ENCODE measurements at regions not wholly inside any gene's neighbourhood (a gene's known extent, or its start where the extent isn't known, plus 50 kb on each side); places are given as distances from the start of the nearest gene placed in this dataset.

DNA sequence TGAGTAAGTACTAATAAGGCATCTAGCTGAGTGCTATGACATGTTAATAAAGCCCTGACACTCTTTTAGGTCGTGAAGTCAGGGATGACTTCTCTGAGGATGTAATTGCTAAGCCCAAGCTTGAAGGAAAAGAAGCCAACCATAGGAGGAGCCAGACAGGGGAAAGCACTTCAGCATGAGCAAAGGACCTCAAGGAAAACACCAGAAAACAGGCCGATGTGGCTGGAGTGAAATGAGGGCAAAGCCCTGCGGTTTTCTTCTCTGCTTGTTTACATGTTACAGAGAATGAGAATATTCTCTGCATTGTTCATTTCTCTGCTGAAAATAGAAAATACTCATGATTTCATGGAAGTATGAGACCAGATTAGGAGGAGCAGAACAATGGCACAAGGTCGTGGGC is 112.5 kb upstream of the ARHGAP28 start:
- DNase-seq (no peak), ATAC-seq (no peak)
- intact Hi-C loops (cut with micrococcal nuclease), result no loop called here
- ChIA-PET POLR2A (no interaction called here), CTCF (no interaction called here)
- Mint-ChIP-seq H3K27ac (no peak overlapping the region), H3K27me3 (no peaks in the 10 kb centered on the region), H3K4me3 (no peak overlapping the region), H3K4me1 (ENCODE audit: low read depth) (no peaks in the 10 kb centered on the region), H3K9me3 (peaks cover 1% of the 10 kb centered on the region), H3K36me3 (ENCODE audit: low read depth) (no peaks in the 10 kb centered on the region)
- TF ChIP-seq, protein P1, sequence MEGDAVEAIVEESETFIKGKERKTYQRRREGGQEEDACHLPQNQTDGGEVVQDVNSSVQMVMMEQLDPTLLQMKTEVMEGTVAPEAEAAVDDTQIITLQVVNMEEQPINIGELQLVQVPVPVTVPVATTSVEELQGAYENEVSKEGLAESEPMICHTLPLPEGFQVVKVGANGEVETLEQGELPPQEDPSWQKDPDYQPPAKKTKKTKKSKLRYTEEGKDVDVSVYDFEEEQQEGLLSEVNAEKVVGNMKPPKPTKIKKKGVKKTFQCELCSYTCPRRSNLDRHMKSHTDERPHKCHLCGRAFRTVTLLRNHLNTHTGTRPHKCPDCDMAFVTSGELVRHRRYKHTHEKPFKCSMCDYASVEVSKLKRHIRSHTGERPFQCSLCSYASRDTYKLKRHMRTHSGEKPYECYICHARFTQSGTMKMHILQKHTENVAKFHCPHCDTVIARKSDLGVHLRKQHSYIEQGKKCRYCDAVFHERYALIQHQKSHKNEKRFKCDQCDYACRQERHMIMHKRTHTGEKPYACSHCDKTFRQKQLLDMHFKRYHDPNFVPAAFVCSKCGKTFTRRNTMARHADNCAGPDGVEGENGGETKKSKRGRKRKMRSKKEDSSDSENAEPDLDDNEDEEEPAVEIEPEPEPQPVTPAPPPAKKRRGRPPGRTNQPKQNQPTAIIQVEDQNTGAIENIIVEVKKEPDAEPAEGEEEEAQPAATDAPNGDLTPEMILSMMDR (IDR thresholded peaks at IDR 0.05), result no peak

DNA sequence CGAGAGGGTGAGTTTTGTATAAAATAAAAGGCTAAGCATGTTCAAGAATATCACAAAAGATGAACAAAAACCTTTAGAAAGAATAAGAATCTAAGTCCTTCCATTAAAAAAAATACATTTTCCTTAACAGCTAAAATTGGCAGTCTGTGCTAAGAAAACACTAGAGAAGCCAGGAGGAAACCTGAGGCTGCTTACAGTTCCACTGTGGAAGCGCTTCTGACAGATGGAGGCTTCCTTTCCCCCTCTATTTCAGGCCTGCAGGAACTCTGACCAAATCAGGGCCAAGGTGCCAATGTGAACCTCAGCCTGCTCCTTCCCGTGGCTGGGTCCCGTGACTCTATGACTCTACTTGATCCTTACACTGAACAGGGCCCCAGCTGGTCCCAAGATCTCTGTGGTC is 108.1 kb upstream of the ARHGAP28 start:
- ATAC-seq (no peak), DNase-seq (no peak)
- ChIA-PET CTCF (no interaction called here), POLR2A (no interaction called here)
- no peaks in the 10 kb centered on the region for H3K36me3 Mint-ChIP-seq (ENCODE audit: low read depth)
- no peaks in the 10 kb centered on the region for H3K4me1 Mint-ChIP-seq (ENCODE audit: low read depth)
- no peaks in the 10 kb centered on the region for H3K27me3 Mint-ChIP-seq
- intact Hi-C loops (cut with micrococcal nuclease), result no loop called here
- TF ChIP-seq, protein P1 (IDR thresholded peaks at IDR 0.05), result no peak
- H3K4me3 Mint-ChIP-seq, result no peak overlapping the region
- H3K27ac Mint-ChIP-seq, result no peak overlapping the region
- H3K9me3 Mint-ChIP-seq, result no peaks in the 10 kb centered on the region

DNA sequence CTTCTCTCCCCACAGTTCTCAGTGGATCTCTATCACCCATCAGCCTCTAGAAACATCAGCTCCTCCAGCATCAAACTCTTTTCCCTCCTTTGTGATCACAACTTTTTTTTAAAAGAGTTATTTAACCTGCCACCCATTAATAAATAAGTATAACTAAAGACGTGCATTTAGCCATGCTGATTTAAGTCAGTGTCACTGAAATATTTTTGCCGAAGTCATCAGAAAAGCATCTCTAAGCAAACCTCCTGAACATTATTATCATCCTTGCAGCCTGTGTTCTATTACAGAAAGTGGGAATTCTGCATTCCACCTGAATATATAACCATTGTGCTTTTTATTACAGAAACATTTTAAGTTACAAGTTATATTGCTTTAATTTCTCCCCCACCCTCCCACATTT is 106.2 kb upstream of the ARHGAP28 start:
- Mint-ChIP-seq H3K4me1 (ENCODE audit: low read depth) (no peaks in the 10 kb centered on the region), H3K4me3 (no peak overlapping the region), H3K9me3 (no peaks in the 10 kb centered on the region), H3K27me3 (no peaks in the 10 kb centered on the region), H3K36me3 (ENCODE audit: low read depth) (no peaks in the 10 kb centered on the region), H3K27ac (no peak overlapping the region)
- CTCF ChIA-PET, result no interaction called here
- no peak for DNase-seq
- ATAC-seq, result no peak
- TF ChIP-seq, protein P1 (IDR thresholded peaks at IDR 0.05), result no peak
- POLR2A ChIA-PET, result no interaction called here
- intact Hi-C loops (cut with micrococcal nuclease), result no loop called here

DNA sequence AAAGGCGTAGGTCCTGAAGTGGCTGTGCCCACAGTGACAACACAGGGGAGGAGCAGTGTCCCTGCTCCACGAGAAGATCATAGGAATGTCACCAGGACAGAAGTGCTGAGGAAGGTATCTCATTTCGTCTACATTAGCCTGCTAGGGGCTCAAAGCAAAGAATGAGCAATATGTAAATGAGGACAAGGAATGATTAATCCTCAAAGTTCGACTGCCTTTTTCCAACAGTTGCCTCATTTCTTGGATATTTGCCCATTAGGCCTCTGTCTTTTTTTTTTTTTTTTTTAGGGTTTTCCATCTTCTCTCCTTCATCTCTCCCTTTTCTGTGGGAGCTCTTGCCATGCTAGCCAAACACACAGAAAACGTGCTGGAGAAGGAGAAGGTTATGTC is 105.2 kb upstream of the ARHGAP28 start:
- TF ChIP-seq, protein P1 (IDR thresholded peaks at IDR 0.05), result no peak
- DNase-seq, result no peak
- intact Hi-C loops (cut with micrococcal nuclease), result no loop called here
- no peak for ATAC-seq
- H3K36me3 Mint-ChIP-seq (ENCODE audit: low read depth), result no peaks in the 10 kb centered on the region
- no peak overlapping the region for H3K4me3 Mint-ChIP-seq
- ChIA-PET CTCF (no interaction called here), POLR2A (no interaction called here)
- no peaks in the 10 kb centered on the region for H3K27me3 Mint-ChIP-seq
- H3K9me3 Mint-ChIP-seq, result no peaks in the 10 kb centered on the region
- H3K4me1 Mint-ChIP-seq (ENCODE audit: low read depth), result no peaks in the 10 kb centered on the region
- H3K27ac Mint-ChIP-seq, result no peak overlapping the region

DNA sequence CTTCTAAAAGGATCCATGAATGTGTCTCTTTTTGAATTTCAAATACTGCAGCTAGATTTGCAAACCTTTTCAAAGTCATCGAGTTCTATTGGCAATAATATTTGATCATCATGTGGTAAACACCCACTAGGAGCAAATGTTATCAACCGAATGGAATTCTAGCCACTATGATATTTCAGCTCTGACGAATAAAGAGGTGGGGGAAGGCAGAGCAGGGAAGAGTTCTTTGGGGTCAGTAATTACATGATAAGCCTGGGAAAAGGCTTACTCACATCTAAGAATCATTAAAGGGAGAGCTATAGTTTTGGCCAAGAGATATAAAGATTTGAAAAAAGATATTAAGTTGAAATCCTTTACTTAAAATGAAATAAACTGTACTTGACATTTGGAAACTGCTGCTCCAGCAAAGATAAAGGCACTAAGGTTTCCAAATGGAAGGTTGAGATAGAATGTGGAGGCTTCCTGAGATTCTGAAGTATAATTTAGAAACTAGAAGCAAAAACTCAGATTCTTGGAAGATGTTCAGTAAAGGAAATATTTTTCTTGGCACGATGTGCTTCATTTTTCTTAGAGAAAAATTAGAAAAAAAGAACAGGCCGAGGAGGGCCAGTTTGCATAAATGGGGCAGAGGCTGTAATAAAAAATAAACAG is 104.7 kb upstream of the ARHGAP28 start:
- no peaks in the 10 kb centered on the region for H3K27me3 Mint-ChIP-seq

More for the DNA sequence above, 104.7 kb upstream of the ARHGAP28 start:
- DNase-seq (no peak), ATAC-seq (no peak)
- POLR2A ChIA-PET, result no interaction called here
- intact Hi-C loops (cut with micrococcal nuclease), result no loop called here
- H3K4me1 Mint-ChIP-seq (ENCODE audit: low read depth), result no peaks in the 10 kb centered on the region
- no peaks in the 10 kb centered on the region for H3K9me3 Mint-ChIP-seq
- TF ChIP-seq, protein P1 (IDR thresholded peaks at IDR 0.05), result no peak
- H3K4me3 Mint-ChIP-seq, result no peak overlapping the region
- H3K36me3 Mint-ChIP-seq (ENCODE audit: low read depth), result no peaks in the 10 kb centered on the region
- no peak overlapping the region for H3K27ac Mint-ChIP-seq
- CTCF ChIA-PET, result no interaction called here
